Erythroblast (primary cell): ENCODE measurements at regions not wholly inside any gene's neighbourhood (a gene's known extent, or its start where the extent isn't known, plus 50 kb on each side); places are given as distances from the start of the nearest gene placed in this dataset.
"Not testable (repeated sequence)": the region's sequence is repeated elsewhere in the genome, so short reads cannot be mapped to it uniquely, and the experiment has no call there.

Experiments
- DNase-seq, 2 experiments: peaks; one replicate each; lab custom pipeline; 2025; lab: John Stamatoyannopoulos, UW
- GATA1 ChIP-seq: IDR thresholded peaks from 2 replicates; pipeline ENCODE4 v1.6.1; 2011; ENCODE audit warnings: low read depth, mild to moderate bottlenecking, control low read depth, low read length, moderate library complexity
- POLR2A ChIP-seq: IDR thresholded peaks from 2 replicates; pipeline ENCODE4 v1.6.1; 2011; ENCODE audit warnings: mild to moderate bottlenecking, low read length

DNA sequence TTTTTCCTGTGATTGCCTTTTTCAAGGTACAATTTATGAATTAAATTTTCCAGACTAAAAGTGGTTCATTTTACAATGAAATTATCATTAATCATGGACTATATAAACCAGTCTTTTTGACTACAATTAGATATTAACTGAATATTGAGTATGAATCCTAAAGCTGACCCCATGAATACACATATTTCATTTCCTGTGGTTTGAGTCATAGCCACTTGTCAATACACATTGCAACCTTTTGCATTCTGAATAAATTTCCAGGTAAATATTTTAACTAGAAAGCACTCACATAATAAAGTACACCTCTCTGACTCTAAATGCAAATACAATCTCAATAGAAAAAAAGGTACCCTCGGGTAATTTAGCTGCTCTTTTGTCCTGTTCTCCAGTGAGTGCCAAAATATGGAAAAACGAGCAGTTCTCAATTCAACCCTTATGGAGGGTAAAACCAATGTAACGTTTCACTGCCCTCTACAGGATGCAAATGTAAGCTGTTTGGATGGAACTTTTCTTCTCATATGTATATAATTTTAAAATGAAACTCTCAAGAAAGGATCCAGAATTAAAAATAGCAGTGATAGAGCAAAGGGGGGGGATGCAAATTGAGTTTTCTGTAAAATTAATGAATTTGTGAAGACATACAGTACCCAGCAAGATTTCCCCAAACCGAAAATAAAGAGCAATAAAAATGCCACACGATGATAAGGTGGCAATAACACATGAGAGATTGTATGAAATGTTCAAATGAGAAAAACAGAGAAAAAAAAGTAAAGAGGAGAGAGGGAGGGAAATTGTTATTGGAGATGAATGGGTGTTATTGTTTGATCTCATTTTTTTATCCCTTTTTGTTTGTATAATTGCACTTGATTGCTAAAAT lies 1795.7 kb upstream of the PIK3C3 start:
- DNase-seq: peak; percentile 23 to 41
- TF ChIP-seq GATA1 (no peak), POLR2A (no peak)

DNA sequence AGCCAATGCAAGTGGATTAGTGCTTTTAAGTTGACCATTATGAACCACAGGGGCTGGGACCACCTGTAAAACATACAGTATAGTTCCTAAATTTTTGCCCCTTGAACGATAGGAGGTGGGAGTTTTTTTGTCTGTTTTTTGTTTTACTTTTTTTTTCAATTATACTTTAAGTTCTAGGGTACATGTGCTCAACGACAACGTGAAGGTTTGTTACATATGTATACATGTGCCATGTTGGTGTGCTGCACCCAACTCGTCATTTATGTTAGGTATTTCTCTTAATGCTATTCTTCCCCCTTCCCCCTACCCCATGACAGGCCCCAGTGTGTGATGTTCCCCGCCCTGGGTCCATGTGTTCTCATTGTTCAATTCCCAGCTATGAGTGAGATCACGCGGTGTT lies 1797.9 kb upstream of the PIK3C3 start:
- no peak for DNase-seq
- TF ChIP-seq GATA1: no peak
- TF ChIP-seq POLR2A: no peak

DNA sequence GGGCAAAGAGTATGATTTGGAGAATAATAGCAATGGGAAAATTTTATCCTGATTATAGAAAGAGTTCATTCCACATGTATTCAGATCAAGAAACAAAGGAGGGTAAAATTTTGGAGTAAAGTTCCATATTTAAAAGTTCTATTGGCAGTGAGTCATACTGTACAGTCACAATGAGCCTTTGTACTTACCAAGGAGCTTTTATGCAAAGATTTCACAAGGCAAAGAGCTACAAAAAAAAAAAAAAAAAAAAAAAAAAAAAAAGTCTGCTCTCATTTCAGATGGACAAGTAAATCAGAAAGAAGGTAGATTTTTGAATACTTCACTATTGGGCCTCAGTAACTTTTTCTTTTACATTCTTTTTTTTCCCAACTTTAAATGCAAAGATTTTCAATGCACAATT lies 1802.2 kb upstream of the PIK3C3 start:
- TF ChIP-seq GATA1 (no peak), POLR2A (no peak)
- no peak for DNase-seq

DNA sequence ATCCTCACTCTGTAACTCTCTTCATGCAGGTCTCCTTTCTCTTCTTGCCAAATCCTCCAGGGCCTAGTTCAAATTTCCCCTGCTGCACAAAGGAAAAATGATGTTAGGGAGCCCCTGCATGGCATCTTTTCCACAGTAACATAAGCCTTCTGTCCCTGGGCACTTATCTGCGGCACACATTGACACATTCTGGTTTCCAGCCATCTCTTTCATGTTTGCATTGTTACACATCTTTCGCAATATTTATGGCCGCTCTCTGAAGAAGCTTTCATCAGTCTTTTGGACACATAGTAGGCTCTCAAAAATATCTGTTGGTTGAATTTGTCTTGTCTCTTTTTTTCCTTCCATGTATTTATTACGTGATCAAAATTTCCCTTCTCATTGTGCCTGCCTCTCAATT lies 1806.1 kb upstream of the PIK3C3 start:
- DNase-seq: no peak
- TF ChIP-seq GATA1 (no peak), POLR2A (no peak)

DNA sequence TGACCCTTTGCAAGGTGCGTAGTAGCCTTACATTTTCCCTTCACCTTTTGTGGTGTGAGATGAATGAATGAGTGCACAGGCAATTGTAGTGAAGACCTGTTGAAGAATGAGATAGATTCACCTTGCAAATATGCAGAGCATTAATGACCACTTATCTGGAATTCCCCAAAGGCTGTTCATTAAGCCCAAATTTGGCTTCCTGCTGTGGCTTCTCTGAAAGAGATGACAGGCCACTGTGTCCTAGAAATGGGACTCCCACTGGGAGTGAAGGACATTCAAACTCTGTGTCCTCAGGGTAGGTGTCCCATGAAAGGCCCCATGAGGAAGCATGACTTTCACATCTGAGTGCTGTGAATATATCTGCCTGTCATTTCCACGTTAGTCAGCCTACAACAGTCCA lies 1821.8 kb upstream of the PIK3C3 start:
- no peak for DNase-seq
- TF ChIP-seq POLR2A: no peak
- TF ChIP-seq GATA1: no peak

DNA sequence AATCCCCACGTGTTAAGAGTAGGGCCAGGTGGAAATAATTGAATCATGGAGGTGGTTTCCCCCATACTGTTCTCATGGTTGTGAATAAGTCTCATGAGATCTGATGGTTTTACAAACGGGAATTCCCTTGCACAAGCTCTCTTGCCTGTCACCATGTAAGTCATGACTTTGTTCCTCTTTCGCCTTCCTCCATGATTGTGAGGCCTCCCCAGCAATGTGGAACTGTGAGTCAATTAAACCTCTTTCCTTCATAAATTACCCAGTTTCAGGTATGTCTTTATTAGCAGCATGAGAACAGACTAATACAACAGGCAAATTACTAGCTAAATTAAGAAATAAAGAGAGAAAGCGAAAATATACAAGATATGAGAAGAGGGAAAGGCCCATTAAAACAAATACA lies 1822.6 kb upstream of the PIK3C3 start:
- not testable (repeated sequence) for DNase-seq

DNA sequence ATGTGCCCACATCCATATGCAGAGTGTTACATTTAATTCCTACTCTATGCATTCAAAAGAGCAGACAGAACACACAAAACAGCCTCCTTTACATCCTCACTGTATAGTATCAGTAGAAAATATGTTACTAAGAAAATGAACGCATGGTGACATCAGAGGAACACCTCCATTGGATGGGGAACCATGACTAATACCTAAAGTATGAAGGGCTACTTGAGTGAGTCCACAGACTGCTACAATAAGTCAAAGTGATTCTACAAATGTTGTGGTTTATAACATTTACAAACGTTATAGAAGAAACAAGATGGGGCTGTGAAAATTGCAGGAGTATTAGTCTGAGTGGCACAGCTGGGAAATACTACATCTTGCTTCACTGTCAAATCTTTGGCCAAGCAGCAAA lies 1830.9 kb upstream of the PIK3C3 start:
- TF ChIP-seq POLR2A: no peak
- no peak for TF ChIP-seq GATA1
- no peak for DNase-seq

DNA sequence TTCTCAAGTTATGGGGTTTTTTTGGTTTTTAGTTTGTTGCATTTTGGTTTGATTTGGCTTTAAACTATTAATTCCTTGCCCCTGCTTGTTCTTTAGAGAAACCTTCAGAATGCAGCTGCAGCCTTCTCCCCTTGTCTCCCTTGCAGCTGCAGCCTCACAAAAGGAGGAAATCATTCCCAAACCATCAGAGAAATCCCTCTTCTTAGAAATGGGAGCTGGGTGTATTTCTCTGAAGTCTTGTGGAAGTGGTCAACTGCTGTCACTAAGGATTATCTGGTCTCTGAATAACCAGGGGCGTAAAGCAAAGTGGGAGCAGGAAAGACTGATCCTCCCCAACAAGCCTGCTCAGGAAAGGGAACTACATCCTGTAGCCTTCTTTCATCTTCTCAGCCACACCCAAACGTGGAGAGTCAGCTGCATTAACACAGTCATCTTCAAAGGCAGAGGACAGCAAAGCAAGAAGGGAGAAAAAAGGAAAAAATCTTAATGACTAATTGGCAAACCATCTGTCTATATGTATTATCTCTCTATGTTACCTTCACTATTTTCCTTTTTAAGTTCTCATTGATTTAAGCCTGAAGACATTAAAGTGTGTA lies 1834.1 kb upstream of the PIK3C3 start:
- TF ChIP-seq POLR2A: no peak
- TF ChIP-seq GATA1: no peak

DNA sequence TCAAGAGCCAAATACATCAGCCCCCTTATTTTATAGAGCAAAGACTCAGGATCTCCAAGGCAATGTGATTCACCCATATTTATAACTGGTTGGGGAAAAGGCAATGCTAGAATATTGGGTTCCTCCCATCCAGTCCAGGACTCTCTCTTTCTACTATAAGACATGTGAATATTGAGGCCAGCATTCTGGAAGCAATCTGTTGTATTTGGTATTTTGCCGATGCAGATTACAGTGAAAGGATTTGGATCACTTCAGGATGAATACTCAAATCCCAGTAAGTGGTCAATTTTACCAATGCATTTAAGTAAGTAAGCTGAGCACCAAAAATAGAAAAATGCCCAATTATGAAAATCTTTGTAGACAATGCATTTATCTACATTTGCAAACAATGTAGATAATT lies 1834.7 kb upstream of the PIK3C3 start:
- DNase-seq: no peak
- TF ChIP-seq GATA1 (no peak), POLR2A (no peak)

More for the DNA sequence above, 1834.1 kb upstream of the PIK3C3 start:
- no peak for DNase-seq

DNA sequence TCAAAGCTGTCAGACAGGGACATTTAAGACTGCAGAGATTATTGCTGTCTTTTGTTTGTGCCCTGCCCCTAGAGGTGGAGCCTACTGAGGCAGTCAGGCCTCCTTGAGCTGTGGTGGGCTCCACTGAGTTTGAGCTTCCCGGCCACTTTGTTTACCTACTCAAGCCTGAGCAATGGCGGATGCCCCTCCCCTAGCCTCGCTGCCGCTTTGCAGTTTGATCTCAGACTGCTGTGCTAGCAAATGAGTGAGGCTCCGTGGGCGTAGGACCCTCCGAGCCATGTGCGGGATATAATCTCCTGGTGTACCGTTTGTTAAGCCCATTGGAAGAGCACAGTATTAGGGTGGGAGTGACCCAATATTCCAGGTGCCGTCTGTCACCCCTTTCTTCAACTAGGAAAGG lies 1835.5 kb upstream of the PIK3C3 start:
- DNase-seq: not testable (repeated sequence)

DNA sequence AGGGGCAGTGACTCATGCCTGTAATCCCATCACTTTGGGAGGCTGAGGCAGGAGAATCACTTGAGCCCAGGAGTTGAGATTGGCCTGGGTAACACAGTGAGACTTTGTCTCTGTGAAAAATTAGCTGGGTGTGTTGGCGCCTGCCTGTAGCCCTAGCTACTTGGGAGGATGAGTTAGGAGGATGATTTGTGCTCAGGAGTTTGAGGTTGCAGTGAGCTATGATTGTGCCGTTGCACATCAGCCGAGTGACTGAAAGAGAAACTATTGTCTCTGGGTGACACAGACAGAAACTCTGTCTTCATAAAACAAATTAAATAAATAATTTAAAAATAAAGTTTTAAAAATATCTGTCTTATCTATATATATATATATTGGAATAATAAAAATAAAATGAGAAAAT lies 1844.6 kb upstream of the PIK3C3 start:
- TF ChIP-seq GATA1: no peak
- TF ChIP-seq POLR2A: no peak
- DNase-seq: no peak

DNA sequence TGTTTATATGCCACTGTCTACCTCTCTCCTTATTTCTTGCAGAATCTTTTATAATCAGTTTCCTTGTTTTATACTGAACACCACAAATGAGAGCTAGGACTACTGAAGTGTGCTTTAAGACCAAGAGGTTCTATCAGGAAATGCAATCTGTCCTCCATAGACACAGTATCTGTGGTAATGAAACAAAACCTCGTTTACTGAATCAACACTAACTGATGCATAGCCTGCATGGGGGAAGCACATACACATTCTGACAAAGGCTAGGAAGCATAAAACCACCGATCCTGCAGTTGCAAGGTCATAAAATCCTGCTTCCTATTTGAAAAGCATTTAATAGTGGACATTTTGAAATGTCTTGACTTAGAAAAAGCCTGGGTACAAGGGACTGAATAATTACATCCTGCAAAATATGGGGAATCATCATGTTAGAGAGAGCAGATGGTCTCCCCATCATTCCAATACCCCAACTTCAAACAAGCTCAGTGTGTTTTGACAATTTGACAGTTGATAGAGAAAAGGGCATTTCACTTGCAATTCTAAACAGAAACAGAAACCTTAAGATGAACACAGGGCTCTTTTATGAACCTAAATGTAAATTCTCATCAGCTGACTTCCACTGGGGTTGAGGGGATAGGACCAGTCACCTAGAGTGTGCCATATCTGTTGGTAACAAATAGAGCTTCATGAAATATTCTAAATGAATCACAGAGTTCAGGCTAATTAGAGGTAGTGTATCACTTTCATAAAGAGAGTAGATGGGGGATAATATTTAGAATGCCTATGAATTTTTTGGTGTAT lies 1845.6 kb upstream of the PIK3C3 start:
- DNase-seq: no peak
- TF ChIP-seq POLR2A (no peak), GATA1 (no peak)

DNA sequence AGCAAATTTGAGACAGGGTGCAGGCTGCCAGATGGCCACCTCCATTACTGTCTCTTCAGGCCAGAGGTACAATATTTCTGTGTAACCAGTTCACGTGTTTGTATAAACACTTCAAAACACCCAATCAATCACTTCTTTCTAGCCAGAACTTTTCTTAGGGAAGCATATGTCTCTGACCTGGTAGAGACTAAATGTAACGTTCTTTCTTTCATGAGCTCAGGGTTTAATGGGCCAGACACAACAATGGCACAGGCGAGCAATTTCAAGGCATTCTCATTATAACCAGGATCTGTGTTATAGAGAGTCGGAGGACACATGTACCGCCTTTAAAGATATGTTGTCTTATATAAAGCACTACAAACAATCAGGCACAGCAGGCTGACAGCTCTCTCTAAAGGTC lies 1846.4 kb upstream of the PIK3C3 start:
- no peak for DNase-seq
- TF ChIP-seq POLR2A: no peak
- TF ChIP-seq GATA1: no peak

DNA sequence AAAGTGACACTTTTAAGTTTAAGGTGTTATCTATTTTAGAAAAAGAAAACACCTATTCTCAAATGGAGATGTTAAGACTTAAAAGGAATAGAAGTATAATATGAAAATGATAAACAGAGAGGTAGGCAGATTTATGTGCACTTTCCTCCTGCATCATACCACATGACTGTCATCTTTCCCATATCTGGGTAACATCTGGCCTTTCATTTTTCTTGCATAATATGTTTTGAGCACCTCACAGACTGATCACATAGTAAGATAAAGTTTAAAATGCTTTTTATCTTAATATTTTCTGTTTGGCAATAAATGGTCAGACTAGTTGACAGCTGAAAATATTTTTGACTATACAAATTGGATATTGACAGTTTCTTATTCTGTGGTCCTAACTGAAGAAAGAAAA lies 1852.1 kb upstream of the PIK3C3 start:
- TF ChIP-seq POLR2A (no peak), GATA1 (no peak)
- no peak for DNase-seq
